Loucy (cell line): ENCODE measurements at regions not wholly inside any gene's neighbourhood (a gene's known extent, or its start where the extent isn't known, plus 50 kb on each side); places are given as distances from the start of the nearest gene placed in this dataset.

Experiments
- CTCF ChIP-seq: fragments of 200-600 bp; sonication (generic); conservative IDR thresholded peaks from 2 replicates; pipeline ENCODE4 v1.5.1; 2014; ENCODE audit warnings: mild to moderate bottlenecking, antibody characterized with exemption, low read length
- EZH2phosphoT487 ChIP-seq: fragments of 200-600 bp; IDR thresholded peaks from 2 replicates; pipeline ENCODE4 v1.6.1; 2018; ENCODE audit warnings: antibody characterized with exemption, mild to moderate bottlenecking, moderate library complexity, borderline replicate concordance

DNA sequence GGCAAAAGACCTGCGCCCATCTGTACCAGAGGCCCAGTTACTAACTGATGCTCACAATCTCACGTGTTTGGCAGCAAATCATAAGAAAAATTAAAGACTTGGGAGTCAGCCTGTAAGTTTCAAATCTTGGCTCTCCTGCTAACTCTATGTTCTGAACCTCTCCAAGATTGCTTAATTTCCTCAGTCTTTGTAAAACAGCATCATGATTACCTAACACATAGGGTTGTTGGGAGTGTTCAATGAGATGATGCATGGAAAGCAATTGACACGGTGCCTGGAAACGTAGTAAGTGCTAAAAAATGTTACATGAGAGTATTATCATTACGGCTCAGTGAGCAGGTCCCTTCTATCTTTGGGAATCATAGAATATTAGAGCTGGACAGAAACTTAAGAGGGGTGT, 497.6 kb upstream of the TCF4 start:
- TF ChIP-seq CTCF (no peak), EZH2phosphoT487 (no peak)
